HL-60 (cell line): ENCODE measurements at regions not wholly inside any gene's neighbourhood (a gene's known extent, or its start where the extent isn't known, plus 50 kb on each side); places are given as distances from the start of the nearest gene placed in this dataset.

Experiments
- DNase-seq, 2 experiments: peaks; one replicate each; pipeline ENCODE4 v3.0.0-alpha.2; 2010 to 2020; ENCODE audit warnings: low read depth in 1 of 2, low spot score in 1 of 2
- H3K27ac ChIP-seq: fragments of 250-450 bp; sonication (Bioruptor Pico); replicated peaks from 2 replicates; pipeline ENCODE4 v1.5.1; 2020; ENCODE audit warnings: mild to moderate bottlenecking, moderate library complexity
- H3K27me3 ChIP-seq: fragments of 250-450 bp; sonication (Bioruptor Pico); 2 replicates; pipeline ENCODE4 v1.5.1; 2021; ENCODE audit warnings: mild to moderate bottlenecking, moderate library complexity; ENCODE audit not compliant: insufficient read depth, poor library complexity, severe bottlenecking
- H3K4me3 ChIP-seq: replicated peaks from 2 replicates; pipeline ENCODE4 v1.5.1; 2011; ENCODE audit warnings: mild to moderate bottlenecking, control low read depth, low read length; ENCODE audit not compliant: insufficient read depth
- GABPA ChIP-seq: IDR thresholded peaks from 2 replicates; pipeline ENCODE4 v1.6.1; 2012; ENCODE audit warnings: low read depth
- POLR2AphosphoS5 ChIP-seq: IDR thresholded peaks from 2 replicates; pipeline ENCODE4 v1.6.1; 2012; ENCODE audit warnings: low read depth
- SPI1 ChIP-seq: IDR thresholded peaks from 2 replicates; pipeline ENCODE4 v1.6.1; 2012; ENCODE audit warnings: low read depth, mild to moderate bottlenecking, borderline replicate concordance
- TF ChIP-seq, protein P1 (sequence below): IDR thresholded peaks from 2 replicates; pipeline ENCODE4 v1.6.1; 2012; ENCODE audit warnings: low read depth; ENCODE audit not compliant: insufficient replicate concordance
- TF ChIP-seq, protein P2 (sequence below): IDR thresholded peaks from one replicate; pipeline ENCODE4 v1.5.1; 2011; ENCODE audit warnings: low read length, control low read depth, inconsistent platforms; ENCODE audit not compliant: insufficient read depth

DNA sequence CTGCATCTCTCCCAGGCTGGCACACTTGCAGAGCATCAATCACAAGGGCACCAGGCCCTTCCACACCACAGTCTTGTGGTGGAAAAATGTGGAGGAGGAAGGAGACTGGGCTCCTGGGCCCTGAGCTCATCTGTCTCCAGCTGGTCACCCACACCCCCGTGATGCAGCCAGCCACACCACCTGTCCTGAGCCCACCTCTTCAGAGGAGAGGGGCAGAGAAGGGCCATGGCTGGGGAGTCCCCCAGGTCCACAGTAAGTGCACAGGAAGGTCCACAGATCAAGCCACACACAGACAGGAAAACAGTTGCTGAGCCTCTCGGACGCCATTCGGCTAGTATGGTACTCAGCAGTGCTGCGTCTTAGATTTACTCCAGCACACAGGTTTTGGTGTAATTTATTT is 203.5 kb upstream of the SALL3 start:
- TF ChIP-seq, protein P1, sequence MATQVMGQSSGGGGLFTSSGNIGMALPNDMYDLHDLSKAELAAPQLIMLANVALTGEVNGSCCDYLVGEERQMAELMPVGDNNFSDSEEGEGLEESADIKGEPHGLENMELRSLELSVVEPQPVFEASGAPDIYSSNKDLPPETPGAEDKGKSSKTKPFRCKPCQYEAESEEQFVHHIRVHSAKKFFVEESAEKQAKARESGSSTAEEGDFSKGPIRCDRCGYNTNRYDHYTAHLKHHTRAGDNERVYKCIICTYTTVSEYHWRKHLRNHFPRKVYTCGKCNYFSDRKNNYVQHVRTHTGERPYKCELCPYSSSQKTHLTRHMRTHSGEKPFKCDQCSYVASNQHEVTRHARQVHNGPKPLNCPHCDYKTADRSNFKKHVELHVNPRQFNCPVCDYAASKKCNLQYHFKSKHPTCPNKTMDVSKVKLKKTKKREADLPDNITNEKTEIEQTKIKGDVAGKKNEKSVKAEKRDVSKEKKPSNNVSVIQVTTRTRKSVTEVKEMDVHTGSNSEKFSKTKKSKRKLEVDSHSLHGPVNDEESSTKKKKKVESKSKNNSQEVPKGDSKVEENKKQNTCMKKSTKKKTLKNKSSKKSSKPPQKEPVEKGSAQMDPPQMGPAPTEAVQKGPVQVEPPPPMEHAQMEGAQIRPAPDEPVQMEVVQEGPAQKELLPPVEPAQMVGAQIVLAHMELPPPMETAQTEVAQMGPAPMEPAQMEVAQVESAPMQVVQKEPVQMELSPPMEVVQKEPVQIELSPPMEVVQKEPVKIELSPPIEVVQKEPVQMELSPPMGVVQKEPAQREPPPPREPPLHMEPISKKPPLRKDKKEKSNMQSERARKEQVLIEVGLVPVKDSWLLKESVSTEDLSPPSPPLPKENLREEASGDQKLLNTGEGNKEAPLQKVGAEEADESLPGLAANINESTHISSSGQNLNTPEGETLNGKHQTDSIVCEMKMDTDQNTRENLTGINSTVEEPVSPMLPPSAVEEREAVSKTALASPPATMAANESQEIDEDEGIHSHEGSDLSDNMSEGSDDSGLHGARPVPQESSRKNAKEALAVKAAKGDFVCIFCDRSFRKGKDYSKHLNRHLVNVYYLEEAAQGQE: no peak
- no peak for TF ChIP-seq POLR2AphosphoS5
- TF ChIP-seq, protein P2, sequence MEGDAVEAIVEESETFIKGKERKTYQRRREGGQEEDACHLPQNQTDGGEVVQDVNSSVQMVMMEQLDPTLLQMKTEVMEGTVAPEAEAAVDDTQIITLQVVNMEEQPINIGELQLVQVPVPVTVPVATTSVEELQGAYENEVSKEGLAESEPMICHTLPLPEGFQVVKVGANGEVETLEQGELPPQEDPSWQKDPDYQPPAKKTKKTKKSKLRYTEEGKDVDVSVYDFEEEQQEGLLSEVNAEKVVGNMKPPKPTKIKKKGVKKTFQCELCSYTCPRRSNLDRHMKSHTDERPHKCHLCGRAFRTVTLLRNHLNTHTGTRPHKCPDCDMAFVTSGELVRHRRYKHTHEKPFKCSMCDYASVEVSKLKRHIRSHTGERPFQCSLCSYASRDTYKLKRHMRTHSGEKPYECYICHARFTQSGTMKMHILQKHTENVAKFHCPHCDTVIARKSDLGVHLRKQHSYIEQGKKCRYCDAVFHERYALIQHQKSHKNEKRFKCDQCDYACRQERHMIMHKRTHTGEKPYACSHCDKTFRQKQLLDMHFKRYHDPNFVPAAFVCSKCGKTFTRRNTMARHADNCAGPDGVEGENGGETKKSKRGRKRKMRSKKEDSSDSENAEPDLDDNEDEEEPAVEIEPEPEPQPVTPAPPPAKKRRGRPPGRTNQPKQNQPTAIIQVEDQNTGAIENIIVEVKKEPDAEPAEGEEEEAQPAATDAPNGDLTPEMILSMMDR: no peak
- no peak for TF ChIP-seq GABPA
- no peak for TF ChIP-seq SPI1
- H3K27ac ChIP-seq: no peak overlapping the region
- DNase-seq: no peak
- H3K4me3 ChIP-seq: no peak overlapping the region
- H3K27me3 ChIP-seq: no peaks in the 10 kb centered on the region

DNA sequence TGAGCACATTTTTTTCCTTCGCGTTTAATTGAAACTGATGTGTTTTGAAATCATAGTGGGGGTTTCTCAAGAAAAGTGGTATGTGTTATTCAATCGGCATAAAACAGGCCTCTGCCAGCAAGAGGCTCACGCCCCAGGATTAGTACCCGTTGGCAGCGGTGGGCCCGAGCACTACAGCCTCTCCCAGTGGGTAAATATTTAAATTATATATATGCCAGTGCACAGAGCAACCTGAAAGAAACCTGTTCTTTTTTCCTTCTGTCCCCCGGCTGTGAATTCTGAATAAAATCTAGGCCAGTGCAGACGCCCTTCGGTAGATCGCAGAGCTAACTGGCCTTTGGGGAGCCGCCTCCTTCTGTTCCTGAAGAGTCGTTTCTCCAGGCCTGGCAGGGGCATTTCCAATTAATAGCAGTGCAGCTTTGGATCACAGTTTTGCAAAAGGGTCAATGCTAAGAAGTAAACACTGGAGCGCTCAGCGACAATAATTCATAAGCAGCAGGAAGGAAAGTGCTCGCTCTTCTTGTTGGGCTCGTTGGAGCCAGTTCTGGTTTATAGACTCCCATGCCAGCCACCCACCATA is 202.8 kb upstream of the SALL3 start:
- DNase-seq: no peak
- Histone ChIP-seq H3K4me3 (no peak overlapping the region), H3K27me3 (no peaks in the 10 kb centered on the region), H3K27ac (no peak overlapping the region)
- TF ChIP-seq GABPA (no peak), SPI1 (no peak)
- TF ChIP-seq, protein P1: no peak
- TF ChIP-seq, protein P2: no peak

DNA sequence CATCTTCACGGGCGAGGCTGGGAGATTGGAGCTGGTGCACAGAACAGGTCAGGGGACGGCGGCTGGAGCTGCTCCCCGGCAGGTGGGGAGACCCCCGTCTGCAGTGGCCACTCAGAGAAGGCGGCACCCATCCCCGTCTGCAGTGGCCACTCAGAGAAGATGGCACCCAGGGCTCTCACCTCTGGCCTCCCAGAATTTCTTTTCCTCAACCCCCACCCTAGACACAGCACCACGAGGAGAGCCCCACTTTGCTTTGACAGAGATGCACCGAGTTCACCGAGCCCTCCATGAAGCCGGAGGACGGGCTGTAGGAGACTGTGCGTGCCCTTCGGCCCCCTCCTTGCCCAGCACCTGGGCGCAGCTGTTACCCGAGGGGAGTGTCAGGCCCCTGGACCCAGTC is 201.6 kb upstream of the SALL3 start:
- Histone ChIP-seq H3K4me3 (no peak overlapping the region), H3K27me3 (no peaks in the 10 kb centered on the region), H3K27ac (no peak overlapping the region)
- no peak for TF ChIP-seq GABPA
- TF ChIP-seq POLR2AphosphoS5: no peak
- TF ChIP-seq, protein P1: no peak
- TF ChIP-seq, protein P2: no peak
- no peak for TF ChIP-seq SPI1
- DNase-seq: no peak
